ENCODE measurements at regions not wholly inside any gene's neighbourhood (a gene's known extent, or its start where the extent isn't known, plus 50 kb on each side); places are given as distances from the start of the nearest gene placed in this dataset.
"Not testable (repeated sequence)": the region's sequence is repeated elsewhere in the genome, so short reads cannot be mapped to it uniquely, and the experiment has no call there.

DNA sequence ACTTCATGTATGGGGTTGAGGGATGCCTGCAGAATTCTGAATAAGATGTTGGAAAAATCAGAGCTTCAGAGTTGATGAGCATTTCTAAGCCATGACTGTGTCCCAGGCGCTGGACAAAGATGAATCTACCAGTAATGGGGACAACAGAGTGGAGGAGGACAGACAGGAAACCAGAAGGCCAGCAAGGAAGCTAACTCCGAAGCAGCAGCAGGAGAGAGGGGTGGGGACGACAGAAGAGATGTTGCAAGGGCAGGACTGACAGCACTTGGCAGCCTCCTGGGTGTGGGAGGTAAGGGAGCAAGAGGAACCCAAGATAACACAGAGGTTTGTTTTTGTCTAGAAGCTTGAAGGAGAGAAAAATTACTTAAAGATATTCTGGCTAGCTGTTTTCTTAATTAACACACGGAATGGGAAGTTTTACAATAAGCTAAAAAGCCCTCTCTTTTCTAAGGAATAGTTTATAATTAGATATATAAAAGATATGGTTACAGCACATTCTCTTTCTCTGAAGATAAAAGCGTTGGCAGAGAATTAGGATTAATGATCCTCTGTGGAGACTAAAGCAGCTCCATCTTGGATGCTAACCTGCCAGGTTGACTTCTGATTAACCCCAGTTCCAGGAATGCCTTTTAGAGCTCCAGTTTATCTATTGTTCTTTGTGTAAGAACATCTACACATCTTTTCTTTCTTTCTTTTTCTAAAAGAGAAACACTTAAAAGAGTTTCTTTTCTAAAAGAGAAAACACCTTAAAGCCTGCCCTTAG is 92.7 kb downstream of the TENT5C start:
- no peak for TF ChIP-seq Cebpa-rat (IDR thresholded peaks at IDR 0.05)
- Histone ChIP-seq H3K9ac (no peak overlapping the region), H3K27me3 (no peaks in the 10 kb centered on the region), H3K4me1 (no peaks in the 10 kb centered on the region), H3K4me3 (no peak overlapping the region), H3K27ac (no peak overlapping the region), H4K20me1 (no peaks in the 10 kb centered on the region), H3K36me3 (no peaks in the 10 kb centered on the region), H3K4me2 (no peak overlapping the region), H3K9me3 (replicated peaks in 1 of 11) (peaks cover 0 to 3% (median 1%) of the 10 kb centered on the region in 11 experiments; a peak in 5 of 22 replicates)

GRCh38 chr1:117699953-117700352 is 94.1 kb downstream of the TENT5C start:
- H3K27ac ChIP-seq, result no peak overlapping the region
- H3K9ac ChIP-seq, result no peak overlapping the region
- H3K4me1 ChIP-seq, result no peaks in the 10 kb centered on the region
- no peak for TF ChIP-seq Cebpa-rat (IDR thresholded peaks at IDR 0.05)
- H3K4me2 ChIP-seq, result no peak overlapping the region
- peaks cover 0 to 11% (median 6%) of the 10 kb centered on the region in 11 experiments; a peak in 7 of 22 replicates for H3K9me3 ChIP-seq (replicated peaks in 1 of 11)
- H4K20me1 ChIP-seq, result no peaks in the 10 kb centered on the region
- H3K36me3 ChIP-seq, result no peaks in the 10 kb centered on the region
- no peaks in the 10 kb centered on the region for H3K27me3 ChIP-seq
- no peak overlapping the region for H3K4me3 ChIP-seq

GRCh38 chr1:117702654-117703053 is 96.8 kb downstream of the TENT5C start:
- peaks cover 0 to 17% (median 13%) of the 10 kb centered on the region in 11 experiments; a peak in 16 of 22 replicates for H3K9me3 ChIP-seq (replicated peaks in 1 of 11)
- no peaks in the 10 kb centered on the region for H4K20me1 ChIP-seq
- TF ChIP-seq Cebpa-rat (IDR thresholded peaks at IDR 0.05), result no peak
- no peaks in the 10 kb centered on the region for H3K27me3 ChIP-seq
- no peaks in the 10 kb centered on the region for H3K36me3 ChIP-seq
- no peak overlapping the region for H3K4me3 ChIP-seq
- H3K4me1 ChIP-seq, result no peaks in the 10 kb centered on the region
- no peak overlapping the region for H3K9ac ChIP-seq
- H3K27ac ChIP-seq, result no peak overlapping the region
- H3K4me2 ChIP-seq, result no peak overlapping the region

DNA sequence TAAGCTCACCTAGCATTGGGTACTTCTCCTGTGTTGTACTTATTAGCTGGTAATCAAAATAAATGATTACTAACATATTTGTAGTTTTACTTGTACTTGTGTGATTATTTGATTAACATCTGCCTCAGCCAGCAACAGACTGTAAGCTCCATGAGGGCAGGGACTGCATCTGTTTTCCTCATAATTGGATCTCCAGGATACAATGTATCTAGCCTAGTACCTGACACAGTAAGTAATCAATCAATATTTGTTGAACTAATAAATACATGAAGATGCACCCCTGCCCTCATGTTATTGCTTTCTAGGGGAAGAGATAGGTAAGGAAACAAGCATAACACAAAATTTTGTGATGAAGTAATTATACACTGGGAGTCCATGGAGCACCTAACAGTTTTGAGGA is 101.5 kb downstream of the TENT5C start:
- TF ChIP-seq Cebpa-rat (IDR thresholded peaks at IDR 0.05), result no peak
- H4K20me1 ChIP-seq, result no peaks in the 10 kb centered on the region
- H3K27ac ChIP-seq, result no peak overlapping the region
- H3K27me3 ChIP-seq, result no peaks in the 10 kb centered on the region
- H3K4me1 ChIP-seq, result no peaks in the 10 kb centered on the region
- peaks cover 0 to 17% (median 13%) of the 10 kb centered on the region in 11 experiments; a peak in 16 of 22 replicates for H3K9me3 ChIP-seq (replicated peaks in 1 of 11)
- H3K4me3 ChIP-seq, result no peak overlapping the region
- no peaks in the 10 kb centered on the region for H3K36me3 ChIP-seq
- H3K4me2 ChIP-seq, result no peak overlapping the region
- no peak overlapping the region for H3K9ac ChIP-seq

GRCh38 chr1:117708323-117709248 is 102.7 kb downstream of the TENT5C start:
- no peak overlapping the region for H3K27ac ChIP-seq
- no peak overlapping the region for H3K4me2 ChIP-seq
- TF ChIP-seq Cebpa-rat (IDR thresholded peaks at IDR 0.05), result no peak
- no peak overlapping the region for H3K9ac ChIP-seq
- H3K27me3 ChIP-seq, result no peaks in the 10 kb centered on the region
- no peak overlapping the region for H3K4me3 ChIP-seq
- no peaks in the 10 kb centered on the region for H3K36me3 ChIP-seq
- H3K9me3 ChIP-seq (replicated peaks in 1 of 11), result peaks cover 0 to 14% (median 11%) of the 10 kb centered on the region in 11 experiments; a peak in 16 of 22 replicates
- no peaks in the 10 kb centered on the region for H4K20me1 ChIP-seq
- no peaks in the 10 kb centered on the region for H3K4me1 ChIP-seq

GRCh38 chr1:117709249-117709691 is 103.4 kb downstream of the TENT5C start:
- Histone ChIP-seq H4K20me1 (no peaks in the 10 kb centered on the region), H3K27ac (no peak overlapping the region), H3K27me3 (no peaks in the 10 kb centered on the region), H3K4me3 (no peak overlapping the region), H3K9me3 (replicated peaks in 1 of 11) (peaks cover 0 to 14% (median 6%) of the 10 kb centered on the region in 11 experiments; a peak in 15 of 22 replicates), H3K4me2 (no peak overlapping the region), H3K9ac (no peak overlapping the region), H3K36me3 (no peaks in the 10 kb centered on the region), H3K4me1 (no peaks in the 10 kb centered on the region)
- TF ChIP-seq Cebpa-rat (IDR thresholded peaks at IDR 0.05), result no peak

- Histone ChIP-seq H3K9me3 (replicated peaks in 1 of 11) (peaks cover 4 to 22% (median 10%) of the 10 kb centered on the region in 11 experiments; a peak in 21 of 22 replicates), H3K9ac (no peak overlapping the region), H3K36me3 (no peaks in the 10 kb centered on the region), H3K27ac (no peak overlapping the region), H3K4me3 (no peak overlapping the region), H3K27me3 (no peaks in the 10 kb centered on the region), H3K4me2 (no peak overlapping the region), H3K4me1 (no peaks in the 10 kb centered on the region), H4K20me1 (no peaks in the 10 kb centered on the region)
- TF ChIP-seq Cebpa-rat (IDR thresholded peaks at IDR 0.05), result no peak
These were observed 104.9 kb downstream of the TENT5C start for GRCh38 chr1:117710710-117711109.

GRCh38 chr1:117712621-117713020 is 106.8 kb downstream of the TENT5C start:
- Histone ChIP-seq H4K20me1 (no peaks in the 10 kb centered on the region), H3K9ac (no peak overlapping the region), H3K27me3 (no peaks in the 10 kb centered on the region), H3K36me3 (no peaks in the 10 kb centered on the region), H3K4me1 (no peaks in the 10 kb centered on the region), H3K9me3 (replicated peaks in 1 of 11) (peaks cover 19 to 27% (median 22%) of the 10 kb centered on the region in 11 experiments), H3K4me2 (no peak overlapping the region), H3K27ac (no peak overlapping the region), H3K4me3 (no peak overlapping the region)
- no peak for TF ChIP-seq Cebpa-rat (IDR thresholded peaks at IDR 0.05)

DNA sequence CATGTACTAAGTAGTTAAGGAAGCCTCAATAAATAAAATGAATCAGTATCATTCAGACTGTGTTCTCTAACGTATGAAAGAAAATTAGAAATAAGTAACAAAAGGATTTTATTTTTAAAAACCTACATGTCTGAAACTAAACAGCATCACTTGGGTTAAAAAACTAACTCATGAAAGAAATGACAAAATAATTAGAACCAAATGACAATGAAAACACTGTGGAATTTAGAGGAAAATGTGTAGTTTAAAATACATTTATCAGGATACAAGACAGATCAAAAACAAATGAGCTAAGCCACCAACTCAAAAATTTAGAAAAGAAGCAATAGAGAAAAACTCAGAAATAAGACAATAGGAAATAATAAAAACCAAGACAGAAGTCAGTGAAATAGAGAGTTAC is 108.7 kb downstream of the TENT5C start:
- peaks cover 24 to 45% (median 35%) of the 10 kb centered on the region in 11 experiments for H3K9me3 ChIP-seq (replicated peaks in 1 of 11)
- no peak for TF ChIP-seq Cebpa-rat (IDR thresholded peaks at IDR 0.05)
- H3K4me1 ChIP-seq, result 0 out of 20 replicates have a peak, but pooled peaks cover 0 to 4% (median 0%) of the 10 kb centered on the region in 10 experiments
- no peak overlapping the region for H3K4me3 ChIP-seq
- H3K27me3 ChIP-seq, result no peaks in the 10 kb centered on the region
- no peak overlapping the region for H3K27ac ChIP-seq
- H3K9ac ChIP-seq, result no peak overlapping the region
- no peaks in the 10 kb centered on the region for H3K36me3 ChIP-seq
- no peak overlapping the region for H3K4me2 ChIP-seq
- no peaks in the 10 kb centered on the region for H4K20me1 ChIP-seq

- H3K4me3 ChIP-seq, H3K36me3 ChIP-seq, H3K27me3 ChIP-seq, H3K4me2 ChIP-seq, H3K9ac ChIP-seq, H4K20me1 ChIP-seq, H3K27ac ChIP-seq, H3K4me1 ChIP-seq: not testable (repeated sequence)
- peaks cover 38 to 58% (median 49%) of the 10 kb centered on the region in 11 experiments for H3K9me3 ChIP-seq (replicated peaks in 1 of 11)
These were observed 110.2 kb downstream of the TENT5C start for GRCh38 chr1:117716030-117716429.

- not testable (repeated sequence) for H3K4me3 ChIP-seq, H3K27ac ChIP-seq, H3K4me2 ChIP-seq, H3K36me3 ChIP-seq, H4K20me1 ChIP-seq, H3K4me1 ChIP-seq, H3K9ac ChIP-seq, H3K27me3 ChIP-seq
- H3K9me3 ChIP-seq (replicated peaks in 1 of 11), result peaks cover 44 to 65% (median 54%) of the 10 kb centered on the region in 11 experiments
These were observed 112.1 kb downstream of the TENT5C start for GRCh38 chr1:117717980-117718379.

- H4K20me1 ChIP-seq, H3K27me3 ChIP-seq, H3K9ac ChIP-seq, H3K4me1 ChIP-seq, H3K4me2 ChIP-seq, H3K36me3 ChIP-seq, H3K27ac ChIP-seq, H3K4me3 ChIP-seq: not testable (repeated sequence)
- peaks cover 44 to 65% (median 54%) of the 10 kb centered on the region in 11 experiments for H3K9me3 ChIP-seq (replicated peaks in 1 of 11)
These were observed 112.7 kb downstream of the TENT5C start for GRCh38 chr1:117718596-117718995.
